ENCODE measurements at regions not wholly inside any gene's neighbourhood (a gene's known extent, or its start where the extent isn't known, plus 50 kb on each side); places are given as distances from the start of the nearest gene placed in this dataset.

DNA sequence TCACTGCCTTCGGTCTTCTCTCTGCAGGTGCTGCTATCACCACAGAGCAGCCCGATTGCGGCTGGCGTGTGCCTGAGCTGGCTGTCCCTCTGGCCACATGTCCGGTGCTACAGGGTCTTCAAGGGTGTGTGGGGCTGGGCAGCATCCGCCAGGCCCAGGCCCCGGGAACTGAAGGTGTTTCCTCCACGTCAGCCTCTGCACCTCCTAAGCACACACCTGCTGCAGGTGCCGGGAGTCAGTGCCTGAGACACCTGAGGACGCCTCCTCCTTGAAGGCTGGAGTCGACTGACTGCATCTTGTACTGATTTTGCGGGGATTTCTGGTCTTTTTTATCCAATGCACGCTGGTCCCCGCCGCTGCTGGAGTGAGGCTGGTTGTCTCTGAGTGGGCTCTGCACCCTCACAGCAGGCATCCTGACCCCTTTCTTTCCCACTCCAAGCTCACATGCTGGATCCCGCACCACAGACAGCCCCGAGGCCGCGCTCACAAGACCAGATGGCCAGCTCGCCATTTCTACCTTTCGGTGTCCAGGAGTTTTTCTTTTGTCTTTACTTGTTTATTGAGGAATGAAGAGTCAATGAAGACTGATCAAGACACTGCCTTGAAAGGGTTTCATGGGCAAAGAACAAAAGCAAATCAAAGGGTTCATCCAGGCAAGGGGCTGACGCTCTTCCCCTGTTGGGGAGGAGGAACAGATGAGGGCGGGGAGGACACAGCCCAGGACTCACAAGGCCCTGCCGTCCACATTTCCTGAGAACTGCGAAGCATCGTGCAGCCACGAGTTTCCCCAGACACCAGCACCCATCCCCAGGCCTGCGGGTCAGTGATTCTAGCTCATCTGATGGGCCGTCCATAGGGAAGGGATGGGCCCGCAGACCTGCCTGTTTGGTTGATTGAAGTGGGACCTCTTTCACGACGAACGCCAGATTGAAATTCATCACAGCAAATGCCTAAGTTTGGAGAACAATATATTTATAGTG lies 203.8 kb upstream of the SOX1 start:
- no peak for DNase-seq

DNA sequence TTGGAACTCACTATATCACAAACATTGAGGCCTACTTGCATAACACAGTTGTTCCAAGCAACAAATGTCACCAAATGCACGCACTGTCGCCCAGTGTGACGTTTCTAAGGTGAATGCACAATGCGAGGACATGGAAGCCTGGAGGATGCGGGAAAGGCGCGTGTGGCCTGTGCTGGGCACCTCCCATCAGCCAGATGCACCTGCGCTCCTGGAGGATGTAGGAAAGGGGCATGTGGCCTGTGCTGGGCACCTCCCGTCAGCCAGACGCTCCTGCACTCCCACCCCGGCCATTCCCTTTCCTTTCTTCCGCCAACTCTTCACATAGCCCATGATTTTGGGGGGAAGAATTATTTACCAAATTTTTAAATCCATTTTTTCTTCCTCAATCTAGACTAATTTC lies 202.4 kb upstream of the SOX1 start:
- DNase-seq = no peak

DNA sequence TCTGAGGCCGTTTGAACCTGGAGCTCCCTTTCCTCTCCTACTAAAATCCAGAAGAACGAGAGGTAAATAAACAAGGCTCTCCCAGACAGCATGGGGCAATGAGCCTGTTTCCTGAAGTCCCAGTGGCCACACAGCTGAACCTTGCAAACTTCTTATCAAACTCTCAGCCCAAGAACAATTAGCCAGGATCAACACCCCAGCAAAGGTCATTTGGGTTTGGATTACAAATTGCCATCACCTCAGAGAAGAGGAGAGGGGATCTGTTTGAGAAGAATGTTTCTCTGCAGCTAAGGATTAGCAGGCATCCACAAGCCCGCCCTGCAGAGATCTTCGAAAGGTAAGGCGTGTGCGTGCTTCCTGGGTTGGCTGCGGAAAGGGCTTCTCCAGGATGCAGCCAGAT lies 201.9 kb upstream of the SOX1 start:
- DNase-seq = no peak

DNA sequence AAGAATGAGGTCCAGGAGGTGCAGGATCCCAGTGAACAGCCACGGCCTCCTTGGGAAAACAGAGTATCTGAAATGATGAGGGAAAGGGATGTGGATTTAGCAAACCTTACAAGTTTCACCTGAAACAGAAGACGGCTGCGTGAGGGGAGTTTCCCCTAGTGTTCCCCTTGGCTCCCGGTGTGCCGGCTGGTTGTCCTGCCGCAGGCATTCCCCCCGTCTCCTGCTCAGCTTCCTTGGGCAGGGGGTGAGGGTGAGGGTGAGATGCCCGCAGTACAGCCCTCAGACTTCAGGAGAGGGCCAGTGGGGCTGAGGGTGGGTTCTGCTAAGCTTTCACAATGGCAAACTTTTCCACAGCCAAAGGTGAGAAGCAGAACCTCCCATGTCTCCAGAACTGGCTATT lies 201.1 kb upstream of the SOX1 start:
- DNase-seq = no peak

DNA sequence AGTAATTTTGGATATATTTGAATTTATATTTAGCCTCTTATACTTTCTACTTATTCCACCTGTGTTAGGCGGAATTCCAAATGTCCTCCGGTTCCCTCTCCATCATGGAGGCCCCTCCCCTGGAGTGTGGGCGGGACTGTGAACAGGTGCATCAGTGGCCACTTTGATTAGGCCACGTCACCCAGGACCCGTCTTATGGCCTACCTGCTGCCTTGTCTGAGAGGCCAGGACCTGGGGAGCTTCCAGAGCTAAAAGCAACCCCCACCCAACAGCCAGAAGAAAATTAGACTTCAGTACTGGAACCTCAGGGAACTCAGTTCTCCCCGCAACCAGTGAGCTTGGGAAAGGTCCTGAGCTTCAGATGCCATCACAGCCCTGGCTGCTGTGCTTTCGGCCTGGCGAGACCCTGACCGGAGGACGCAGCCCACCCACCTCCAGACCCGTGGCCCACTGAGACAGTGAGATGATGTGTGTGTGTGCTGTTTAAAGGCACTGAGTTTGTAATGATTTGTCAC lies 200.2 kb upstream of the SOX1 start:
- DNase-seq = no peak

- no peak for DNase-seq
Measured at GRCh38 chr13:111867657-111868056, 199.3 kb upstream of the SOX1 start.

GRCh38 chr13:111868716-111869115 lies 198.2 kb upstream of the SOX1 start:
- DNase-seq = no peak

- no peak for DNase-seq
Measured at GRCh38 chr13:111872475-111873150, 194.3 kb upstream of the SOX1 start.

DNA sequence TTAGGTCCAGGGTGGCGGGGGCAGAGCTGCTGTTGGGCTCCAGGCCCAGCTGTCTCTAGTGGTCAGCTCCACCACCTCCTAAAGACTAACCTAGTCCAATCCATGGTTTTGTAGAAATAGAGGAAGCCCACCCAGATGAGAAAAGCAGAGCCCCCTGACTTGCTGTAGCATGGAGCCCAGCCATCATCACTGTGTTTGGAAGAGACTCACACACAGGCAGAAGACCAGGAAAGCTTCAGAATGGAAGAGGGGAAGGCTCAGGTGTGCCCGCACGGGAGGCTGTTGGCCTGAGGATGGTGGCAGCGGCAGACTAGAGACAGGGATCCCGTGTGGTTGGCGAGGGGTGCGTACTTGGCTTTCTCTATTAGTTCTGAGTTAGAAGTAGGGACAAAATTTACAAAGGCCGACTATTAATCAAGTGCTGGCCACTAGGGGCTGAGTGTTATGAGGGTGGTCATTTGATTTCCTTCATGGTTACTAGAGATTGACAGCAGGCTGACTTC lies 193.2 kb upstream of the SOX1 start:
- no peak for DNase-seq

DNA sequence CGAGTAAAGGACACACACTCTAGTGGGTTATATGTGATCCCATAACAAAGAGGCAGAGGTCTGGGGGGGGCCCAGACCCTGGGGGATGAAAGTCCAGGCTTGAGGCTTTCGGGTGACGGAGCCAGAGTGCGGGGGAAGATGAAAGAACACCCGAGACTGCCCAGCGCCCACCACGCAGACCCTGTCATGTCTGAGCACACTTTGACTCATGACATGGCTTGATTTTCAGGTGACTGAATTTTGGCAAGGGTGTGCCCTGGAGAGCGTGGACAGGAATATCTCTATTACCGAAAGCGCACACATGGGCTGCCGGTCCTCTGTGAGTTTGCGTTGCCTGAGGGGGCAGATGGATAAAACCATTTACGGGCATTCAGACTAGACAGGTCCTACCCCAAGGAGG lies 192.0 kb upstream of the SOX1 start:
- no peak for DNase-seq

DNA sequence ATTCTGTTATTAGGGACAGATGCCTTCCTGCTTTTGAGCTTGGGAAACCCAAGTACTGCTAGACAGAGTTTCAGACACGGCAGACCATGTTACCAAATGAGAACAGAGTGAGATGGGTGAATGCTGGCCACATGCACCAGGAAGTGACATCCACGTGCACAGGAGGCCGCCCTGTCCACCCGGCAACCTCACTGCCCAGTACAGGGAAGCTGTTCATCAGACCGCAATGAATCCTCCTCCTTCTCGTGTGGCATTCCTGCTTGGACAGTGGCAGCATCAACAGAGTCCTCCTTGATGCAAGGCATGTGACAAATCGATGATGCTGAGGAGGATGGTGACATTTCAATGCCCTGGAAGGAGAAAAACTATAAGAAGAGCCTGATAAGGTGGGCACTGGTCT lies 191.0 kb upstream of the SOX1 start:
- DNase-seq = no peak

DNA sequence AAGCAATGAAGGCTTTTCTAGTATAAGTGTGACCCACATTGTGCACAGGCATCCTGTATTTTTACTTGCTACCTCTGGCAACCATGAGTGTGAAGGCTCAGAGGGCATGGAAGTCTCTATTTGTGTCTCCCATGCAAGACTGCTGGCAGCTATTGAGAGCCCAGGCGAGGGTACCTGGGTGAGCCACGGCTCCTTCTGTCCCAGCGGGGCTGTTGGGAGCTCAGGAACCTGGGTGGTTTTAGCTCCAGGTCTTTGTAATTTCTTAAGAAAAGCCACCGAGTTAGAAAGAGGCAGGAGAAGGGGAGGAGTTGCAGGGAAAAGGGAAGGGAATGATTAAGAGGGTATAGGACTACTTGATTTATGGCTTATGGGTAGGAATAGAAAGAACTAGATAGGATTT lies 190.4 kb upstream of the SOX1 start:
- DNase-seq = no peak

DNA sequence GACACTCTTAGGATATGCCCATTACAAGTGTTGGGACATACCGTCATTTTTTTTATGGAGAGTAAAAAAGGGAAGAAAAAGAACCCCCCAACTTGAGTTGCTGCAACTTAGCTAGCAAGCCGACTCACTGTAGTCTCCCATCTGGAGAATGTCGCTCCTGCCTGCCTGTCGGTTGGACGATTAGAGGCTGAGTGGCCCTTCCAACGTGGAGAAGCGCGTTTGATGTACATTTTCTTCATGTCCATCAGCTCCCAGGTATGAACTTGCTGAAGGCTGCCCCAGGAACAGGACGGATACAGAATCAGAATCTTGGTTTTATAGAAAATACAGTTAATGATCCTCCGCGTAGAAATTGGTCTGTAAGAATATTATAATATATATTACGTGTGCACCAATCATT lies 189.0 kb upstream of the SOX1 start:
- DNase-seq = no peak

- no peak for DNase-seq
Measured at GRCh38 chr13:111879719-111880118, 187.2 kb upstream of the SOX1 start.

DNA sequence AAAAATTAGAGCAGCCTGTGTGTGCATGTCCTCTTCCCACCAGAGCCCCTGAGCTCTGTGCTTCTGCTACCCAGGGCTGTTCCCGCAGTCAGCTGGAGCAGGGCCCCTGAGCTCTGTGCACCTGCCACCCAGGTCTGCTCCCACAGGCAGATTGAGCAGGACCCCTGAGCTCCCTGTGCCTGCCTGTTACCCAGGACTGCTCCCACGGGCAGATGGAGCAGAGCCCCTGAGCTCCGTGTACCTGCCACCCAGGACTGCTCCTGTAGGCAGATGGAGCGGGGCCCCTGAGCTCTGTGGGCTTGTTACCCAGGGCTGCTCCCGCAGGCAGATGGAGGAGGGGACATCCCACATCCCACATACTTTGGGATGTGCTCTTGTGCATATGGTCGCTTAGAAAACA lies 186.8 kb upstream of the SOX1 start:
- no peak for DNase-seq

GRCh38 chr13:111881700-111882099 lies 185.2 kb upstream of the SOX1 start:
- no peak for DNase-seq

DNA sequence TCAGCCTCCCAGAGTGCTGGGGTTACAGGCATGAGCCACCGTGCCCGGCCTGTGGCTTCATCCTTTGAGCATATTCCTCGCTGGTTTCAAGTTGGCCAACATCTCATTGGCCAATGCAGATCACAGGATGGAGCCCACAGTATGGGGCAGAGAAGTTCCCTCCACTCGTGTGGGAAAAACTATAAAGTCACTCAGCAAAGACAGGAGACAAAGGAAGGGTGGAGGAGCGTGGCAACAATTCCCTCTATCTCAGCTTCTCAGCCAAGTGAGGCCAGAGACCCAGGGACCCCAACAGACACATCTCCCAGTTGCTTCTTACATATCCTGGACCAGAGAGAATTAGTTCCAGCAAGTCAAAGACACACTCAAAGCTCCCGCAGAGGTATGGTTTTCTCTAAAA lies 184.6 kb upstream of the SOX1 start:
- no peak for DNase-seq

DNA sequence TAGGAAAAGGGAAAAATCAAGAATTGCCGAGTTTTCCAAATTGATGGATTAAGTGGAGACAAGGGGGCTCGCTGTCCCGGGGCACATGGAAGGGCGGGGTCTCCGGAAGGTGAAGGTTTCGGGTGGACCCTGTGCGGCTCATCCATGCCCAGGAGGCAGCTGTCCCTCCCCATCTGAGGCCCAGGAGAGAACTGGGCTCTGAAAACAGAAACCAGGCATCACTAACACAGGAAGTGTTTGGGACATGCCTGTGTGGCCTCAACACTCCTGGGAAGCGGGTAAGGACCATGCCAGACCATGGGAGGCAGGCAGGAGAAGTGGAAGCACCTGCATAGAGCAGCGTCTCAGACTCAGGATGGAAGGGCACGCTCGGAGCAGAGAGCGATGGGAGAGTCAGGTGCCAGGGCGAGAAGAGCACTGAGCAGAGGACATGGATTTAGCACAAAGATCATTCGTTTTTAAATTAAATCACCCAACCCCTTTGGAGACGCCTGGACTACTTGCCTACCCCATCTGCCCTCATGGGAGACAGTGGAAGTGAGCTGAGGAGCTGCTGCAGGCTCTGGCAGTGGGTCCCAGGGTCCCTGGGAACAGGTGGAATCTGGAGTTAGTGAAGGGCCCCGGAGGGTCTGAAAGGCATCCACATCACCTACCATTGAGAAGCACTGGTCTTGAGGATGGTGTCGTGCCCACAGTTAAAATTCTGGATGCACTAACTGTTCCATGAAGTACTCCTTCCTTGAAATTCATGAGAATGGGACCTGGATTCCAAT lies 183.2 kb upstream of the SOX1 start:
- no peak for DNase-seq

DNA sequence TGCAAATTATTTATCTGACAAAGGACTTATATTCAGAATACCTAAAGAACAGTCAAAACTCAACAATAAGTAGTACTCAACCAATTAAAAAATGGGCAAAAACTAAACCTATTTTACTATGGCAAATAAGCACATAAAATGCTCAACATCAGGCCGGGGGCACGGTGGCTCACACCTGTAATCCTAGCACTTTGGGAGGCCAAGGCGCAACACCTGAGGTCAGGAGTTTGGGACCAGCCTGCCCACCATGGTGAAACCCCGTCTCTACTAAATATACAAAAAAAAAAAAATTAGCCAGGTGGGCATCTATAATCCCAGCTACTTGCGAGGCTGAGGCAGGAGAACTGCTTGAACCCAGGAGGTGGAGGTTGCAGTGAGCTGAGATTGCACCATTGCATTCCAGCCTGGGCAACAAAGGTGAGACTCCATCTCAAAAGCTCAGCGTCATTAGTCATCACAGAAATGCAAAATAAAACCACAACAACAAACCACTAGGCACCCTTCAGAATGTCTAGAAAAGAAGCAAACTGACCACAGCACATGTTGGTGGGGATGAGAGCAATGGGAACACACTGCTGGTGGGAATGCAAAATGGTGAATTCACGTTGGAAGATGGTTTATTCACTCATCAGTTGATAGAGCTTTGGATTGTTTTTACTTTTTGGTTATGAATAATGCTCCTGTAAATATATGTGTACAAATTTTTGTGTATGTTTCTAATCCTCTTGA lies 180.6 kb upstream of the SOX1 start:
- no peak for DNase-seq

DNA sequence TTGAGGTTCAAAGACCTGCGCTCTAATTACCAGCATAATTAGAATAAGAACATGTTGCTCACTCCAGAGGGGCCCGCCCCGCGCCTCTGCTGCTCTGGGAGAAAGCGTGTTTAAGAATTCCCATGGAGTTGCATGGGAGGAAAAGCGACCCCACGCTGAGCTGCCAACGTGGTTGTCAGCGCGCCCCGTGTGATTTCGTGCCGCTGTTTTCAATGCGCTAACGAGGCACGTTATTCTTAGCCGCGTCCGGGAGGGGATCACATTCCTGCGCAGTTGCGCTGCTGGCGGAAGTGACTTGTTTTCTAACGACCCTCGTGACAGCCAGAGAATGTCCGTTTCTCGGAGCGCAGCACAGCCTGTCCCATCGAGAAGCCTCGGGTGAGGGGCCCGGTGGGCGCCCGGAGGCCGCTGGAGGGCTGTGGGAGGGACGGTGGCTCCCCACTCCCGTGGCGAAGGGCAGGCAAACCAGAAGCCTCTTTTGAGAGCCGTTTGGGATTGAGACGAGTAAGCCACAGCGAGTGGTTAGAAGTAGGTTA lies 173.8 kb upstream of the SOX1 start:
- peak in 2 of 3 experiments; percentile 20 to 43 for DNase-seq

DNA sequence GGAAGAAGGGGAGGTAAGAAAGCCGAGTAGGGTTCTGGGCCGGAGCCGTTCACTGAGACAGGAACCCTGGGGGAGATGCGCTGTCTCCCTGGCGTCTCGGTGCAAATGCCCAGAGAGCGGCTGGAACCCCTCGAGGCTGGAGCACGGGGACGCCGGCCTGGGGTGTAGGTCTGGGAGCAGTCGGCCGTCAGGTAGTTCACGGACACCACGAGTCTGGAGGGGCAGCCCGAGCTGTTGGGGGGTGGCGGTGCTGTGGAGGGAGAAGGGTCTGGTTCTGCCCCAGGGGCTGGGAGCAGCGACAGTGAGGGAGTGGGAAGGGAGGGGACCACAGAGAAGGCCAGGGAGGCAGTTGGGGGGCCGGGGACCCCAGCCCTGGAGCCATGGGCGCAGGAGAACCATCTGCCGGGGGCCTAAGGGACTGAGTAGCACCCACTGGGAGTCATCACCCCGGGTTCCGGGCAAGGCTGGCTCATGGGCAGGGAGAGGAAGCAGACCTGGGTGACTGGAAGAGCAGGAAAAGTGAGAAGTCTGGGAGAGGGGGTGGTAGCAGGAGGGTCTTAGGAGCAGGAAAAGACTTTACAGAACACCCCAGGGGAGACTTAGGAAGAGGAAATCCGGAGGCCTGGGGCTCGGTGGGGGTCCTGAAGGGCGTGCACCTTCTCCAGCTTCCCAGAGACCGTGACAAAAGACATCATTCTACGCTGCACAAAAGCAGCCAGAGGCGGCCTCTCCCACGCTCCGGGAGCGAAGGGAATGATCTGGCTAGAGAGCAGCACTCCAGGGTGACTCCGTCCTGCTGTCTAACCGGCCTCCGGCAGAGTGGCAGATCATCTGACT lies 173.1 kb upstream of the SOX1 start:
- DNase-seq = no peak

Measured in NCI-H1417 (cell line).